ENCODE measurements at regions not wholly inside any gene's neighbourhood (a gene's known extent, or its start where the extent isn't known, plus 50 kb on each side); places are given as distances from the start of the nearest gene placed in this dataset.

DNA sequence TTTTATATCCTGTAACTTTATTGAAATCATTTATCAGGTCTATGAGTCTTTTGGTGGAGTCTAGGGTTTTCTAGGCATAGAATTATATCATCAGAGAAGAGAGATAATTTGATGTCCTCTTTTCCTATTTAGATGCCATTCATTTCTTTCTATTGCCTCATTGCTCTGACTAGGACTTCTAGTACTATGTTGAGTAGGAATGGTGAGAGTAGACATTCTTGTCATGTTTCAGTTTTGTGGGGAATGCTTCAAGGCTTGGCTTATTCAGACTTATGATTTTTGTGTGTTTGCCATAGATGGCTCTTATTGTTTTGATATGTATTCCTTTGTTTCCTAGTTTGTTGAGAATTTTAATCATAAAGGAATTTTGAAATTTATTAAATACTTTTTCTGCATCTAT, 1078.3 kb downstream of the FAM181B start:
- Histone ChIP-seq H4K5ac (ENCODE audit: low read depth, low read length) (no peak overlapping the region), H3K4me3 (ENCODE audit: insufficient read depth, low read depth, low read length) (no peak overlapping the region), H3K14ac (replicated peaks; ENCODE audit: low read depth, low read length) (no peak overlapping the region), H4K8ac (ENCODE audit: low read depth in 2 of 2, low read length in 2 of 2) (no peak overlapping the region), H3K56ac (ENCODE audit: extremely low read depth, insufficient read depth, low read length) (no peak overlapping the region), H3K9ac (ENCODE audit: low read depth, low read length) (no peak overlapping the region), H4K20me1 (ENCODE audit: insufficient read depth, low read length) (no peaks in the 10 kb centered on the region), H2BK20ac (ENCODE audit: low read depth, low read length) (no peak overlapping the region), H3K27ac (ENCODE audit: insufficient read depth, low read length) (no peak overlapping the region), H3K36me3 (ENCODE audit: control insufficient read depth, insufficient read depth, low read length) (no peaks in the 10 kb centered on the region), H2BK5ac (ENCODE audit: low read depth, low read length, poor library complexity, severe bottlenecking) (no peak overlapping the region), H2AK5ac (ENCODE audit: low read depth, low read length) (no peak overlapping the region), H3K4me1 (ENCODE audit: control insufficient read depth, insufficient read depth, low read length) (no peaks in the 10 kb centered on the region), H4K91ac (ENCODE audit: insufficient read depth, low read depth, low read length) (no peak overlapping the region), H2BK15ac (ENCODE audit: low read depth, low read length) (no peak overlapping the region), H2AFZ (replicated peaks; ENCODE audit: low read length, poor library complexity) (no peak overlapping the region), H3K18ac (ENCODE audit: low read depth, low read length) (no peak overlapping the region), H3K9me3 (ENCODE audit: control insufficient read depth, insufficient read depth, low read length) (no peaks in the 10 kb centered on the region; the same call in 1 of the 2 replicates), H3K79me1 (ENCODE audit: low read depth in 1 of 2, low read length in 2 of 2) (no peaks in the 10 kb centered on the region), H3K4me2 (ENCODE audit: low read depth, low read length) (no peak overlapping the region), H2AK9ac (replicated peaks; ENCODE audit: low read depth, low read length, poor library complexity) (no peak overlapping the region), H2BK120ac (ENCODE audit: low read depth, low read length) (no peak overlapping the region), H3K9me1 (ENCODE audit: insufficient read depth, low read length) (no peaks in the 10 kb centered on the region), H3K23ac (ENCODE audit: low read depth, low read length) (no peak overlapping the region), H3K4ac (ENCODE audit: low read depth, low read length) (no peak overlapping the region), H3K27me3 (ENCODE audit: control insufficient read depth, insufficient read depth, low read length) (no peaks in the 10 kb centered on the region)
- in situ Hi-C loops (cut with MboI; ENCODE audit: low sequenced_read_pairs) = no loop called here
- no peak for ATAC-seq (ENCODE audit: low read depth)
- DNase-seq = no peak
- ChIA-PET CTCF (no interaction called here), POLR2A (ENCODE audit: unreplicated experiment) (no interaction called here)
- TF ChIP-seq SMC3 (IDR thresholded peaks at IDR 0.05; ENCODE audit: low read depth, low read length) (no peak), MXI1 (IDR thresholded peaks at IDR 0.05; ENCODE audit: borderline replicate concordance, low read depth, low read length) (no peak), NFE2L2 (IDR thresholded peaks at IDR 0.05; ENCODE audit: low read depth, low read length) (no peak), MAFK (IDR thresholded peaks at IDR 0.05; ENCODE audit: low read depth, low read length) (no peak), RCOR1 (IDR thresholded peaks at IDR 0.05; ENCODE audit: insufficient replicate concordance, low read length) (no peak)
- intact Hi-C loops (cut with micrococcal nuclease) = no loop called here
- no TSS peak for BruUV-seq (replicated peaks)
- dilution Hi-C loops (cut with HindIII; ENCODE audit: low sequenced_read_pairs, unreplicated experiment) = no loop called here
